H1 (cell line): ENCODE measurements at regions not wholly inside any gene's neighbourhood (a gene's known extent, or its start where the extent isn't known, plus 50 kb on each side); places are given as distances from the start of the nearest gene placed in this dataset.

ENCODE experiments used
- CTCF ChIA-PET: fragments of 300-600 bp; sonication (Branson Sonifier 250); formaldehyde crosslinking; loops from one replicate; lab custom pipeline; 2021; ENCODE audit not compliant: partially characterized antibody; lab: Charles Lee
- POLR2A ChIA-PET: fragments of 300-600 bp; sonication (Branson Sonifier 250); formaldehyde crosslinking; loops from one replicate; lab custom pipeline; 2021; ENCODE audit warnings: inconsistent platforms; ENCODE audit not compliant: partially characterized antibody; lab: Charles Lee
- DNase-seq, 2 experiments: peaks; one replicate each; pipeline versions ENCODE4 v3.0.0 to v3.0.0-alpha.2; 2010 to 2022; ENCODE audit warnings: low spot score in 2 of 2, low read depth in 1 of 2, mixed read lengths in 1 of 2
- FAIRE-seq: peaks from 2 replicates; lab custom pipeline; 2011; peaks lifted over from hg19 to GRCh38; lab: Jason Lieb, UNC
- H2AFZ ChIP-seq: 2 replicates; pipeline ENCODE4 v1.8.1; 2012; ENCODE audit warnings: low read length, inconsistent platforms
- H2AK5ac ChIP-seq: 2 replicates; pipeline ENCODE4 v1.6.1; 2013; ENCODE audit warnings: low read depth, low read length
- H2BK120ac ChIP-seq: replicated peaks from 2 replicates; pipeline ENCODE3; 2013; ENCODE audit warnings: low read depth, low read length, inconsistent platforms
- H2BK12ac ChIP-seq: 2 replicates; pipeline ENCODE4 v1.6.1; 2013; ENCODE audit warnings: low read depth, low read length
- H2BK15ac ChIP-seq: 2 replicates; pipeline ENCODE4 v1.6.1; 2013; ENCODE audit warnings: low read length
- H2BK20ac ChIP-seq: 2 replicates; pipeline ENCODE4 v1.6.1; 2013; ENCODE audit warnings: low read length
- H2BK5ac ChIP-seq: 2 replicates; pipeline ENCODE4 v1.6.1; 2013; ENCODE audit warnings: low read depth, low read length
- H3K14ac ChIP-seq: 2 replicates; pipeline ENCODE4 v1.6.1; 2013; ENCODE audit warnings: inconsistent platforms; ENCODE audit not compliant: insufficient read length
- H3K18ac ChIP-seq: 2 replicates; pipeline ENCODE4 v1.6.1; 2013; ENCODE audit warnings: low read length; ENCODE audit errors: extremely low read depth
- H3K23ac ChIP-seq: 2 replicates; pipeline ENCODE4 v1.6.1; 2013; ENCODE audit warnings: inconsistent platforms; ENCODE audit not compliant: insufficient read length
- H3K23me2 ChIP-seq: 2 replicates; pipeline ENCODE4 v1.6.1; 2013; ENCODE audit warnings: low read depth, low read length
- H3K27ac ChIP-seq: 2 replicates; pipeline ENCODE4 v1.6.1; 2011; ENCODE audit warnings: low read depth, low read length, inconsistent platforms
- H3K27me3 ChIP-seq, 4 experiments: replicated peaks in 1 of 4; 1 replicate in 1 of 4; 2 replicates in 3 of 4; pipeline versions ENCODE4 v1.6.1 to v1.8.1; 2011 to 2013; ENCODE audit warnings: low read length in 3 of 4, mild to moderate bottlenecking in 3 of 4, inconsistent platforms in 2 of 4, mixed read lengths in 2 of 4, moderate library complexity in 1 of 4; ENCODE audit not compliant: control insufficient read depth in 3 of 4, insufficient read depth in 3 of 4; ENCODE audit errors: extremely low read depth in 1 of 4
- H3K36me3 ChIP-seq, 4 experiments: 2 replicates each; pipeline versions ENCODE4 v1.6.1 to v1.8.1; 2011 to 2013; ENCODE audit warnings: mild to moderate bottlenecking in 4 of 4, low read length in 3 of 4, moderate library complexity in 2 of 4, control low read depth in 1 of 4, inconsistent platforms in 1 of 4; ENCODE audit not compliant: insufficient read depth in 4 of 4, control insufficient read depth in 2 of 4
- H3K4ac ChIP-seq: replicated peaks from 2 replicates; pipeline ENCODE3; 2013; ENCODE audit warnings: low read length, low read depth, mixed read lengths, inconsistent platforms; ENCODE audit not compliant: insufficient read length
- H3K4me1 ChIP-seq, 4 experiments: replicated peaks in 1 of 4; 1 replicate in 1 of 4; 2 replicates in 3 of 4; pipeline versions ENCODE4 v1.6.1 to v1.8.1; 2011 to 2013; ENCODE audit warnings: low read length in 3 of 4, inconsistent platforms in 2 of 4, mixed read lengths in 1 of 4; ENCODE audit not compliant: insufficient read depth in 4 of 4, control insufficient read depth in 3 of 4
- H3K4me2 ChIP-seq, 2 experiments: 2 replicates each; pipeline versions ENCODE4 v1.6.1 to v1.8.1; 2011 to 2013; ENCODE audit warnings: low read depth in 2 of 2, low read length in 2 of 2, control low read depth in 1 of 2, inconsistent platforms in 1 of 2, mild to moderate bottlenecking in 1 of 2; ENCODE audit not compliant: insufficient read depth in 1 of 2
- H3K4me3 ChIP-seq, 4 experiments: fragments of 200-600, 300-600 bp in 1 of 4; sonication (generic), shearing (Covaris generic), sonication (Bioruptor Twin) in 1 of 4; 2 replicates each; pipeline versions ENCODE4 v1.5.1 to v1.8.1; 2011 to 2016; ENCODE audit warnings: low read length in 4 of 4, low read depth in 3 of 4, control low read depth in 2 of 4, inconsistent platforms in 2 of 4, mild to moderate bottlenecking in 2 of 4, mixed read lengths in 1 of 4, moderate library complexity in 1 of 4; ENCODE audit not compliant: insufficient read depth in 2 of 4; ENCODE audit errors: extremely low read depth in 1 of 4
- H3K56ac ChIP-seq: replicated peaks from 2 replicates; pipeline ENCODE3; 2013; ENCODE audit warnings: low read depth, mild to moderate bottlenecking, mixed read lengths, low read length, inconsistent platforms; ENCODE audit not compliant: insufficient read length
- H3K79me1 ChIP-seq: 2 replicates; pipeline ENCODE4 v1.6.1; 2013; ENCODE audit warnings: low read depth, low read length, control low read depth
- H3K79me2 ChIP-seq, 2 experiments: 2 replicates each; pipeline versions ENCODE4 v1.6.1 to v1.8.1; 2012 to 2013; ENCODE audit warnings: low read length in 2 of 2, mild to moderate bottlenecking in 2 of 2, inconsistent platforms in 1 of 2; ENCODE audit not compliant: insufficient read depth in 2 of 2, control insufficient read depth in 1 of 2
- H3K9ac ChIP-seq, 4 experiments: replicated peaks in 1 of 4; 1 replicate in 1 of 4; 2 replicates in 3 of 4; pipeline versions ENCODE4 v1.6.1 to v1.8.1; 2011 to 2013; ENCODE audit warnings: low read depth in 3 of 4, low read length in 3 of 4, control low read depth in 2 of 4, mild to moderate bottlenecking in 2 of 4, moderate library complexity in 2 of 4, inconsistent platforms in 1 of 4; ENCODE audit errors: extremely low read depth in 1 of 4
- H3K9me3 ChIP-seq, 2 experiments: 2 replicates each; pipeline versions ENCODE4 v1.6.1 to v1.8.1; 2012 to 2013; ENCODE audit warnings: mild to moderate bottlenecking in 2 of 2, moderate library complexity in 2 of 2, control low read depth in 1 of 2, inconsistent platforms in 1 of 2, low read depth in 1 of 2, low read length in 1 of 2, mixed read lengths in 1 of 2; ENCODE audit not compliant: insufficient read depth in 2 of 2
- H4K20me1 ChIP-seq, 2 experiments: replicated peaks in 1 of 2; 2 replicates each; pipeline versions ENCODE3 to v1.8.1; 2011 to 2013; ENCODE audit warnings: inconsistent platforms in 2 of 2, low read length in 2 of 2, mild to moderate bottlenecking in 1 of 2; ENCODE audit not compliant: insufficient read depth in 2 of 2, control insufficient read depth in 1 of 2
- H4K5ac ChIP-seq: 2 replicates; pipeline ENCODE4 v1.6.1; 2013; ENCODE audit warnings: low read length, low read depth, mixed read lengths, inconsistent platforms; ENCODE audit not compliant: insufficient read length
- H4K8ac ChIP-seq: 2 replicates; pipeline ENCODE4 v1.8.0; 2013; ENCODE audit warnings: mild to moderate bottlenecking, moderate library complexity, low read length, inconsistent platforms; ENCODE audit not compliant: insufficient read depth; ENCODE audit errors: extremely low read depth
- H4K91ac ChIP-seq: replicated peaks from 2 replicates; pipeline ENCODE3; 2013; ENCODE audit warnings: low read length, mixed read lengths, inconsistent platforms; ENCODE audit not compliant: insufficient read length
- CBX8 ChIP-seq: fragments of 300-800, 300-1000 bp; sonication (generic); IDR thresholded peaks from 2 replicates; pipeline ENCODE4 v1.7.1; 2016; ENCODE audit warnings: low read depth, low read length, borderline replicate concordance
- CTBP2 ChIP-seq: IDR thresholded peaks from 2 replicates; pipeline ENCODE4 v1.7.0; 2011; ENCODE audit warnings: borderline replicate concordance, mild to moderate bottlenecking, moderate library complexity, mixed read lengths, low read length; ENCODE audit not compliant: insufficient read depth, insufficient read length
- MAFK ChIP-seq: IDR thresholded peaks from 2 replicates; pipeline ENCODE4 v1.6.1; 2012; ENCODE audit warnings: low read depth, mild to moderate bottlenecking, improper control_type of control experiment, low read length
- RXRA ChIP-seq: IDR thresholded peaks from 2 replicates; pipeline ENCODE4 v1.6.1; 2011; ENCODE audit warnings: low read depth, mild to moderate bottlenecking, low read length, moderate library complexity; ENCODE audit not compliant: insufficient read depth
- TAF1 ChIP-seq: IDR thresholded peaks from 2 replicates; pipeline ENCODE4 v1.6.1; 2011; ENCODE audit warnings: mild to moderate bottlenecking, low read depth, low read length
- ZNF274 ChIP-seq: IDR thresholded peaks from 2 replicates; pipeline ENCODE4 v1.7.0; 2012; ENCODE audit warnings: low read length, borderline replicate concordance; ENCODE audit errors: extremely low read depth
- WGBS, 2 experiments: shearing (Covaris generic) in 1 of 2; methylation state at CpG; one replicate each; pipeline versions ENCODE4 v1.1.6 to v1.1.7; 2013 to 2015; ENCODE audit warnings: low lambda C conversion rate in 2 of 2, mixed read lengths in 2 of 2, inconsistent platforms in 1 of 2, low coverage in 1 of 2, missing lambda C conversion rate in 1 of 2; ENCODE audit not compliant: insufficient replicate concordance in 2 of 2, insufficient coverage in 1 of 2, insufficient read length in 1 of 2; ENCODE audit errors: extremely low coverage in 1 of 2, missing lambda C conversion rate in 1 of 2; 5-methylcytosine and 5-hydroxymethylcytosine counted together

GRCh38 chr16:80097098-80097497 lies 443.7 kb upstream of the DYNLRB2 start:
- Histone ChIP-seq H3K4me1 (no peaks in the 10 kb centered on the region), H4K8ac (no peak overlapping the region), H2BK12ac (no peak overlapping the region), H3K79me1 (no peaks in the 10 kb centered on the region), H3K4ac (no peak overlapping the region), H2BK120ac (no peak overlapping the region), H3K36me3 (no peaks in the 10 kb centered on the region), H3K4me3 (no peak overlapping the region), H2AFZ (no peak overlapping the region), H3K56ac (no peak overlapping the region), H2AK5ac (no peak overlapping the region), H3K23me2 (no peaks in the 10 kb centered on the region), H3K14ac (no peak overlapping the region), H2BK15ac (no peak overlapping the region), H3K9ac (no peak overlapping the region), H2BK5ac (no peak overlapping the region), H3K9me3 (peaks cover 0 to 5% of the 10 kb centered on the region in 2 experiments; a peak in 1 of 4 replicates), H3K27ac (no peak overlapping the region), H4K91ac (no peak overlapping the region), H2BK20ac (no peak overlapping the region), H4K5ac (no peak overlapping the region), H3K18ac (no peak overlapping the region), H3K4me2 (no peak overlapping the region), H3K23ac (no peak overlapping the region), H3K27me3 (no peaks in the 10 kb centered on the region), H4K20me1 (no peaks in the 10 kb centered on the region), H3K79me2 (no peaks in the 10 kb centered on the region)
- FAIRE-seq (no peak), DNase-seq (no peak)
- CTCF ChIA-PET: interaction anchor here (1.1 to 1.2 kb wide), 2 partner anchors 12 to 430 kb away, joined by 3 to 4 read pairs; no protein-coding TSS in a partner anchor
- POLR2A ChIA-PET: no interaction called here
- 89% methylated on average over 1 of the region's 1 CpG; no CpG with 5 or more reads in 1 of the 2 experiments for WGBS, 2 experiments
- no peak for TF ChIP-seq CBX8
- TF ChIP-seq MAFK: no peak
- TF ChIP-seq RXRA: no peak
- no peak for TF ChIP-seq CTBP2
- no peak for TF ChIP-seq ZNF274
- TF ChIP-seq TAF1: no peak
